GDM1 (cell line): ENCODE measurements at regions not wholly inside any gene's neighbourhood (a gene's known extent, or its start where the extent isn't known, plus 50 kb on each side); places are given as distances from the start of the nearest gene placed in this dataset.
"Not testable (repeated sequence)": the region's sequence is repeated elsewhere in the genome, so short reads cannot be mapped to it uniquely, and the experiment has no call there.

ENCODE experiments used
- DNase-seq: peaks from one replicate; lab custom pipeline; 2025; lab: John Stamatoyannopoulos, UW

GRCh38 chr11:81278991-81279390 is 1454.7 kb downstream of the FAM181B start:
- no peak for DNase-seq

GRCh38 chr11:81270686-81271085 is 1463.0 kb downstream of the FAM181B start:
- no peak for DNase-seq

- DNase-seq, result no peak
These were observed 1466.4 kb downstream of the FAM181B start for GRCh38 chr11:81267246-81267645.

- no peak for DNase-seq
These were observed 1474.2 kb downstream of the FAM181B start for GRCh38 chr11:81259471-81259870.

- no peak for DNase-seq
These were observed 1477.8 kb downstream of the FAM181B start for GRCh38 chr11:81255895-81256294.

GRCh38 chr11:81253244-81253643 is 1480.4 kb downstream of the FAM181B start:
- DNase-seq, result no peak

- DNase-seq, result no peak
These were observed 1486.7 kb downstream of the FAM181B start for GRCh38 chr11:81246941-81247340.

- DNase-seq, result no peak
These were observed 1487.9 kb downstream of the FAM181B start for GRCh38 chr11:81245791-81246190.

- DNase-seq, result no peak
These were observed 1491.9 kb downstream of the FAM181B start for GRCh38 chr11:81241672-81242275.

- DNase-seq, result peak; percentile 3
These were observed 1496.5 kb downstream of the FAM181B start for GRCh38 chr11:81237139-81237538.

GRCh38 chr11:81227409-81227808 is 1506.3 kb downstream of the FAM181B start:
- not testable (repeated sequence) for DNase-seq

- DNase-seq, result no peak
These were observed 1509.3 kb downstream of the FAM181B start for GRCh38 chr11:81224396-81224795.

- no peak for DNase-seq
These were observed 1511.2 kb downstream of the FAM181B start for GRCh38 chr11:81222491-81222890.

GRCh38 chr11:81220146-81220895 is 1513.3 kb downstream of the FAM181B start:
- no peak for DNase-seq

- DNase-seq, result no peak
These were observed 1514.0 kb downstream of the FAM181B start for GRCh38 chr11:81219661-81220060.

GRCh38 chr11:81218440-81218839 is 1515.2 kb downstream of the FAM181B start:
- DNase-seq, result no peak

- DNase-seq, result no peak
These were observed 1522.6 kb downstream of the FAM181B start for GRCh38 chr11:81211050-81211449.

GRCh38 chr11:81207421-81208054 is 1526.1 kb downstream of the FAM181B start:
- DNase-seq, result no peak

- DNase-seq, result no peak
These were observed 1529.8 kb downstream of the FAM181B start for GRCh38 chr11:81203876-81204275.

GRCh38 chr11:81197396-81197795 is 1536.3 kb downstream of the FAM181B start:
- no peak for DNase-seq

GRCh38 chr11:81192516-81192915 is 1541.1 kb downstream of the FAM181B start:
- no peak for DNase-seq

- no peak for DNase-seq
These were observed 1543.1 kb downstream of the FAM181B start for GRCh38 chr11:81190546-81190945.

- DNase-seq, result not testable (repeated sequence)
These were observed 1546.6 kb downstream of the FAM181B start for GRCh38 chr11:81187033-81187432.
